Astrocyte (in vitro differentiated cells and primary cell): ENCODE measurements at regions not wholly inside any gene's neighbourhood (a gene's known extent, or its start where the extent isn't known, plus 50 kb on each side); places are given as distances from the start of the nearest gene placed in this dataset.

ENCODE experiments used
- DNase-seq: peaks from one replicate; pipeline ENCODE4 v3.0.0-alpha.2; 2010; ENCODE audit warnings: low read depth
- FAIRE-seq: peaks from 2 replicates; lab custom pipeline; 2011; peaks lifted over from hg19 to GRCh38; lab: Jason Lieb, UNC
- H2AFZ ChIP-seq: 2 replicates; pipeline ENCODE4 v1.6.0; 2012; ENCODE audit warnings: low read depth, low read length, inconsistent platforms
- H3K27ac ChIP-seq: 2 replicates; pipeline ENCODE4 v1.5.1; 2011; ENCODE audit warnings: low read depth, low read length, inconsistent platforms
- H3K27me3 ChIP-seq: 2 replicates; pipeline ENCODE4 v1.6.0; 2011; ENCODE audit warnings: low read length, inconsistent platforms; ENCODE audit not compliant: insufficient read depth
- H3K36me3 ChIP-seq: 2 replicates; pipeline ENCODE4 v1.5.1; 2011; ENCODE audit warnings: low read length, inconsistent platforms; ENCODE audit not compliant: insufficient read depth
- H3K4me1 ChIP-seq: 2 replicates; pipeline ENCODE4 v1.5.1; 2011; ENCODE audit warnings: low read length, inconsistent platforms; ENCODE audit not compliant: insufficient read depth
- H3K4me2 ChIP-seq: 2 replicates; pipeline ENCODE4 v1.6.0; 2012; ENCODE audit warnings: low read length, inconsistent platforms
- H3K4me3 ChIP-seq: 2 replicates; pipeline ENCODE4 v1.5.1; 2011; ENCODE audit warnings: low read depth, mild to moderate bottlenecking, low read length, inconsistent platforms; ENCODE audit not compliant: insufficient read depth
- H3K79me2 ChIP-seq: 2 replicates; pipeline ENCODE4 v1.6.0; 2012; ENCODE audit warnings: mild to moderate bottlenecking, low read length, inconsistent platforms; ENCODE audit not compliant: insufficient read depth
- H3K9ac ChIP-seq: 2 replicates; pipeline ENCODE4 v1.6.0; 2012; ENCODE audit warnings: mild to moderate bottlenecking, low read length, inconsistent platforms
- H3K9me3 ChIP-seq: 2 replicates; pipeline ENCODE4 v1.5.1; 2012; ENCODE audit warnings: low read depth, mild to moderate bottlenecking, low read length, inconsistent platforms; ENCODE audit not compliant: insufficient read depth
- H4K20me1 ChIP-seq: 2 replicates; pipeline ENCODE4 v1.6.0; 2012; ENCODE audit warnings: low read length, inconsistent platforms; ENCODE audit not compliant: insufficient read depth
- H3K27ac Mint-ChIP-seq: one replicate; pipeline ENCODE4 v1.8.0; 2021; ENCODE audit warnings: mild to moderate bottlenecking, mixed read lengths; ENCODE audit not compliant: unreplicated experiment
- H3K27me3 Mint-ChIP-seq: one replicate; pipeline ENCODE4 v1.8.0; 2021; ENCODE audit warnings: low read depth, mixed read lengths; ENCODE audit not compliant: unreplicated experiment
- H3K36me3 Mint-ChIP-seq: one replicate; pipeline ENCODE4 v1.8.0; 2021; ENCODE audit warnings: low read depth, mixed read lengths; ENCODE audit not compliant: unreplicated experiment
- H3K4me1 Mint-ChIP-seq: one replicate; pipeline ENCODE4 v1.8.0; 2021; ENCODE audit warnings: low read depth, mixed read lengths; ENCODE audit not compliant: unreplicated experiment
- H3K4me3 Mint-ChIP-seq: one replicate; pipeline ENCODE4 v1.8.0; 2021; ENCODE audit warnings: mild to moderate bottlenecking, moderate library complexity, mixed read lengths; ENCODE audit not compliant: unreplicated experiment
- H3K9me3 Mint-ChIP-seq: one replicate; pipeline ENCODE4 v1.8.0; 2021; ENCODE audit warnings: mild to moderate bottlenecking, mixed read lengths; ENCODE audit not compliant: unreplicated experiment
- EZH2 ChIP-seq: IDR thresholded peaks from 2 replicates; pipeline ENCODE4 v1.6.1; 2012; ENCODE audit warnings: mild to moderate bottlenecking, low read length, inconsistent platforms; ENCODE audit not compliant: insufficient read depth
- TF ChIP-seq, protein P1 (sequence below): IDR thresholded peaks from 2 replicates; pipeline ENCODE4 v1.5.1; 2011; ENCODE audit warnings: low read depth, mild to moderate bottlenecking, inconsistent platforms, low read length, moderate library complexity; ENCODE audit not compliant: insufficient read depth

DNA sequence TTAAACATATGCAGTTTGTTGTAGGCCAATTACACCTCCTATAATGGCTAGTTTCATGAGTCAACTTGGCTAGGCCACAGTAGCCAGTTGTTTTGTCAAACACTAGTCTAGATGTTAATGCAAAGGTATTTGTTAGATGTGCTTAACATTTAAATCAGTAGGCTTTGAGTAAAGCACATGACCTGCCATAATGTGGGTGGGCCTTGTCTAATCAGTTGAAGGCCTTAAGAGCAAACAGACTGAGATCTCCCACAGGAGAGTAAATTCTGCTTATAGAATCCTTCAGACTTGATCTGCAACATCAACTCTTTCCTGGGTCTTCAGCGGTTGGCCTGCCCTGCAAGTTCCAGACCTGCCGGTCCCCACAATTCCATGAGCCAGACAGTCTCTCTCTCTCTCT lies 1345.9 kb downstream of the BRD1 start:
- Mint-ChIP-seq H3K4me1 (no peaks in the 10 kb centered on the region), H3K27ac (no peak overlapping the region), H3K36me3 (no peaks in the 10 kb centered on the region), H3K9me3 (no peaks in the 10 kb centered on the region), H3K27me3 (peaks cover 25% of the 10 kb centered on the region), H3K4me3 (no peak overlapping the region)
- Histone ChIP-seq H3K9ac (no peak overlapping the region), H4K20me1 (no peaks in the 10 kb centered on the region), H2AFZ (no peak overlapping the region), H3K4me3 (no peak overlapping the region), H3K36me3 (no peaks in the 10 kb centered on the region), H3K4me2 (no peak overlapping the region), H3K27ac (no peak overlapping the region), H3K9me3 (no peaks in the 10 kb centered on the region), H3K27me3 (no peaks in the 10 kb centered on the region), H3K4me1 (no peaks in the 10 kb centered on the region), H3K79me2 (no peaks in the 10 kb centered on the region)
- no peak for FAIRE-seq
- no peak for DNase-seq
- TF ChIP-seq EZH2: no peak
- TF ChIP-seq, protein P1, sequence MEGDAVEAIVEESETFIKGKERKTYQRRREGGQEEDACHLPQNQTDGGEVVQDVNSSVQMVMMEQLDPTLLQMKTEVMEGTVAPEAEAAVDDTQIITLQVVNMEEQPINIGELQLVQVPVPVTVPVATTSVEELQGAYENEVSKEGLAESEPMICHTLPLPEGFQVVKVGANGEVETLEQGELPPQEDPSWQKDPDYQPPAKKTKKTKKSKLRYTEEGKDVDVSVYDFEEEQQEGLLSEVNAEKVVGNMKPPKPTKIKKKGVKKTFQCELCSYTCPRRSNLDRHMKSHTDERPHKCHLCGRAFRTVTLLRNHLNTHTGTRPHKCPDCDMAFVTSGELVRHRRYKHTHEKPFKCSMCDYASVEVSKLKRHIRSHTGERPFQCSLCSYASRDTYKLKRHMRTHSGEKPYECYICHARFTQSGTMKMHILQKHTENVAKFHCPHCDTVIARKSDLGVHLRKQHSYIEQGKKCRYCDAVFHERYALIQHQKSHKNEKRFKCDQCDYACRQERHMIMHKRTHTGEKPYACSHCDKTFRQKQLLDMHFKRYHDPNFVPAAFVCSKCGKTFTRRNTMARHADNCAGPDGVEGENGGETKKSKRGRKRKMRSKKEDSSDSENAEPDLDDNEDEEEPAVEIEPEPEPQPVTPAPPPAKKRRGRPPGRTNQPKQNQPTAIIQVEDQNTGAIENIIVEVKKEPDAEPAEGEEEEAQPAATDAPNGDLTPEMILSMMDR: no peak

DNA sequence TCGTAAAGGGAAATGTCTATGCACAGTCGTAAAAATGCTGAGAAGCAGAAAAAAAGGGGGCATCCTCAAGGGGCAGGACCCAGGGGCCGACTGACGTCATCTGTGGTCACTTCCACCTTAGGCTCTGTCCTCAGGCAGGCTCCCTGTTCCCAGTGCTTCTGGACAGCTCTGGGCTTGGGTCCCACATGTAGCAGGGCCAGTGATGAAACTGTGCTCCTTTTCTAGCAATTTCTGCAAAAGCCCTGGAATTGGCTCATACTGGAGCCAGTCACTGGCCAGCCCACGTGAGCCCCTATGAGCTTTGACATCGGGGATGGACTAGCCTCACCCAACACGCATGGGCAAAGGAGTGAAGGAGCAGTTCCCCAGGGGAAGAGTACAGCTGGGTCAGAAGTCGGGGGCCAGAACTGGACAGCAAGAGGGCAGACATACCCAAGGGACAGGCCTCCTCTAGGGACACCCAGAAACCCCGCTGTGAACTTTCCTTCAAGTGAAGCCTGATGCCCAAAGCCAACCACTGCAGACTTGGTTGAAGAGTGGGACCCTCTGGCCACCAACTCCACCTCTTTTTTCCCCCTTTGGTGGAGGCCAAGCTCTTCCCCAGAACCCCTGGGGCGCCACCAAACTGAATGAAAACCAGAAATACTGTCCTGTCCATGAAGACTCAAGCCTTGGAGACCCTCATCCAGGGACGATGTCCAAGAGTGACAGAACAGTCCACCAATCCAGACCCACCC lies 1349.0 kb downstream of the BRD1 start:
- no peak for FAIRE-seq
- no peaks in the 10 kb centered on the region for H3K9me3 Mint-ChIP-seq
- peaks cover 4% of the 10 kb centered on the region for H3K27me3 Mint-ChIP-seq

DNA sequence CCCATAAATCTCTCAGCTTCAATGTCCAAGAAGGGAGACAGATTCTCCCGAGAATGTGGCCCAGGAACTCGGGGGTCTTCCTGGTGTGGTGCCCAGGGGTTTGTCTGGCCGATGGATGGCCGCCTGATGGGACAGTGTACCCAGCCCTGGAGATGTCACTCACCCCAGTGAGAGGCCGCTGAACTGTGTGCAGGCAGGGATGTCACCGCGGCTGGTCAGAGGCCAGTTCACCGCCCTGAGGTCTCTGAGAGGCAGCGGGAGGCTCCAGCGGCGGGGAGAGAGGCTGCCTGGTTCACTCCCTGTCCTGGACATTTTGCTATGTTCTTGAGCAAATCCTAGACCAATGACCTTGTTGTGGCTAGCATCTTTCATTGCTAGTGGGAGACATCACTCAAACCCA lies 1349.5 kb downstream of the BRD1 start:
- DNase-seq: no peak
- peaks cover 4% of the 10 kb centered on the region for H3K27me3 Mint-ChIP-seq
- no peaks in the 10 kb centered on the region for H3K36me3 ChIP-seq
- no peak overlapping the region for H3K27ac Mint-ChIP-seq
- no peaks in the 10 kb centered on the region for H3K4me1 Mint-ChIP-seq
- no peaks in the 10 kb centered on the region for H3K9me3 Mint-ChIP-seq
- no peaks in the 10 kb centered on the region for H3K36me3 Mint-ChIP-seq
- FAIRE-seq: no peak
- no peak overlapping the region for H2AFZ ChIP-seq
- no peaks in the 10 kb centered on the region for H3K4me1 ChIP-seq
- H3K27me3 ChIP-seq: no peaks in the 10 kb centered on the region
- H3K79me2 ChIP-seq: no peaks in the 10 kb centered on the region
- H3K4me3 ChIP-seq: no peak overlapping the region
- H3K9me3 ChIP-seq: no peaks in the 10 kb centered on the region
- TF ChIP-seq, protein P1: no peak
- no peak for TF ChIP-seq EZH2
- no peak overlapping the region for H3K27ac ChIP-seq
- H3K9ac ChIP-seq: no peak overlapping the region
- H4K20me1 ChIP-seq: no peaks in the 10 kb centered on the region
- no peak overlapping the region for H3K4me2 ChIP-seq
- no peak overlapping the region for H3K4me3 Mint-ChIP-seq

More for the DNA sequence above, 1349.0 kb downstream of the BRD1 start:
- Histone ChIP-seq H3K4me1 (no peaks in the 10 kb centered on the region), H4K20me1 (no peaks in the 10 kb centered on the region), H3K27me3 (no peaks in the 10 kb centered on the region), H3K9ac (no peak overlapping the region), H3K4me3 (no peak overlapping the region), H3K79me2 (no peaks in the 10 kb centered on the region), H3K27ac (no peak overlapping the region), H3K4me2 (no peak overlapping the region), H3K9me3 (no peaks in the 10 kb centered on the region), H2AFZ (no peak overlapping the region), H3K36me3 (no peaks in the 10 kb centered on the region)
- Mint-ChIP-seq H3K4me1 (no peaks in the 10 kb centered on the region), H3K36me3 (no peaks in the 10 kb centered on the region), H3K4me3 (no peak overlapping the region), H3K27ac (no peak overlapping the region)
- DNase-seq: no peak
- TF ChIP-seq, protein P1: no peak
- no peak for TF ChIP-seq EZH2
